ENCODE measurements at regions not wholly inside any gene's neighbourhood (a gene's known extent, or its start where the extent isn't known, plus 50 kb on each side); places are given as distances from the start of the nearest gene placed in this dataset.

GRCh38 chr2:189285349-189285748 is 105.8 kb upstream of the COL5A2 start:
- H3K4me1 ChIP-seq (ENCODE audit: control insufficient read depth, low read length), result no peaks in the 10 kb centered on the region
- no peaks in the 10 kb centered on the region for H3K79me2 ChIP-seq (ENCODE audit: control insufficient read depth, low read length)
- H3K9me2 ChIP-seq (replicated peaks; ENCODE audit: control insufficient read depth, low read length), result no peaks in the 10 kb centered on the region
- H3K27me3 ChIP-seq (ENCODE audit: control insufficient read depth, low read length), result no peaks in the 10 kb centered on the region
- TF ChIP-seq EZH2phosphoT487 (IDR thresholded peaks at IDR 0.05; ENCODE audit: borderline replicate concordance, low read length) (no peak), CTCF (IDR thresholded peaks at IDR 0.05; ENCODE audit: low read depth, low read length, poor library complexity, severe bottlenecking) (no peak)
- H3K36me3 ChIP-seq (ENCODE audit: control insufficient read depth, low read length), result no peaks in the 10 kb centered on the region
- no peak overlapping the region for H3K27ac ChIP-seq (ENCODE audit: low read depth, low read length)
- no peak overlapping the region for H3K4me3 ChIP-seq (ENCODE audit: low read length)
- no peaks in the 10 kb centered on the region for H3K9me3 ChIP-seq (ENCODE audit: control insufficient read depth, insufficient read depth, low read length)
- no peaks in the 10 kb centered on the region for H3F3A ChIP-seq (ENCODE audit: control insufficient read depth, insufficient read depth)
- no peak overlapping the region for H3K4me2 ChIP-seq (ENCODE audit: low read length)
- H4K20me1 ChIP-seq (ENCODE audit: control insufficient read depth, insufficient read depth, low read depth, low read length), result no peaks in the 10 kb centered on the region

GRCh38 chr2:189285962-189286645 is 106.5 kb upstream of the COL5A2 start:
- Histone ChIP-seq H3K9me2 (replicated peaks; ENCODE audit: control insufficient read depth, low read length) (no peaks in the 10 kb centered on the region), H3K4me1 (ENCODE audit: control insufficient read depth, low read length) (no peaks in the 10 kb centered on the region), H3K9me3 (ENCODE audit: control insufficient read depth, insufficient read depth, low read length) (no peaks in the 10 kb centered on the region), H3K79me2 (ENCODE audit: control insufficient read depth, low read length) (no peaks in the 10 kb centered on the region), H4K20me1 (ENCODE audit: control insufficient read depth, insufficient read depth, low read depth, low read length) (no peaks in the 10 kb centered on the region), H3K27ac (ENCODE audit: low read depth, low read length) (no peak overlapping the region), H3K4me3 (ENCODE audit: low read length) (no peak overlapping the region), H3K36me3 (ENCODE audit: control insufficient read depth, low read length) (no peaks in the 10 kb centered on the region), H3K4me2 (ENCODE audit: low read length) (no peak overlapping the region), H3K27me3 (ENCODE audit: control insufficient read depth, low read length) (no peaks in the 10 kb centered on the region), H3F3A (ENCODE audit: control insufficient read depth, insufficient read depth) (no peaks in the 10 kb centered on the region)
- TF ChIP-seq CTCF (IDR thresholded peaks at IDR 0.05; ENCODE audit: low read depth, low read length, poor library complexity, severe bottlenecking) (no peak), EZH2phosphoT487 (IDR thresholded peaks at IDR 0.05; ENCODE audit: borderline replicate concordance, low read length) (no peak)

- no peaks in the 10 kb centered on the region for H3K4me1 ChIP-seq (ENCODE audit: control insufficient read depth, low read length)
- TF ChIP-seq EZH2phosphoT487 (IDR thresholded peaks at IDR 0.05; ENCODE audit: borderline replicate concordance, low read length), result no peak
- no peak for TF ChIP-seq CTCF (IDR thresholded peaks at IDR 0.05; ENCODE audit: low read depth, low read length, poor library complexity, severe bottlenecking)
- no peaks in the 10 kb centered on the region for H3K36me3 ChIP-seq (ENCODE audit: control insufficient read depth, low read length)
- no peaks in the 10 kb centered on the region for H3K9me2 ChIP-seq (replicated peaks; ENCODE audit: control insufficient read depth, low read length)
- no peaks in the 10 kb centered on the region for H4K20me1 ChIP-seq (ENCODE audit: control insufficient read depth, insufficient read depth, low read depth, low read length)
- H3K4me3 ChIP-seq (ENCODE audit: low read length), result no peak overlapping the region
- no peaks in the 10 kb centered on the region for H3F3A ChIP-seq (ENCODE audit: control insufficient read depth, insufficient read depth)
- H3K27me3 ChIP-seq (ENCODE audit: control insufficient read depth, low read length), result no peaks in the 10 kb centered on the region
- no peak overlapping the region for H3K4me2 ChIP-seq (ENCODE audit: low read length)
- no peak overlapping the region for H3K27ac ChIP-seq (ENCODE audit: low read depth, low read length)
- no peaks in the 10 kb centered on the region for H3K79me2 ChIP-seq (ENCODE audit: control insufficient read depth, low read length)
- no peaks in the 10 kb centered on the region for H3K9me3 ChIP-seq (ENCODE audit: control insufficient read depth, insufficient read depth, low read length)
Observed at GRCh38 chr2:189287363-189287762, 107.8 kb upstream of the COL5A2 start.

All from DOHH2 (cell line).